ENCODE measurements at regions not wholly inside any gene's neighbourhood (a gene's known extent, or its start where the extent isn't known, plus 50 kb on each side); places are given as distances from the start of the nearest gene placed in this dataset.
"Not testable (repeated sequence)": the region's sequence is repeated elsewhere in the genome, so short reads cannot be mapped to it uniquely, and the experiment has no call there.

GRCh38 chr5:40453689-40454088, 226.0 kb upstream of the PTGER4 start:
- DNase-seq (ENCODE audit: low read depth), result peak; percentile 50

GRCh38 chr5:40452874-40453624, 226.7 kb upstream of the PTGER4 start:
- no peak for DNase-seq (ENCODE audit: low read depth)

DNA sequence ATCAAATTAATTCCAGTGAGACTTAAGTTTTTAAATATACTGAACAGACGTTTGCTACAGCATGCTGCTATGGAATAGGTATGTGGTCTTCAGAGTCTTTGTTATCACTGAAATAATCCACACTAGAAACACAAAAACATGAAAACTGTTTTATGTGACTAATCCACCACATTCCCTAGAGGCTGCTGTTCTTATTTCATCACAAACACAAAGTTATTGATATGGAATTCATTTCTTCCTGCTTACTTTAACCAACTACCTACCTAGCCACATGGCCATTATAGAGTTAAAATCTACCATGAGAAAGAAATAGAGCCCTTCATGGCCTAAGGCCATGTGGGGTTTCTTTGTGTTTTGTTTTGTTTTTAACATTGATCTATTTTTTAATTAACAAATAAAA, 232.3 kb upstream of the PTGER4 start:
- DNase-seq (ENCODE audit: low read depth), result peak; percentile 82

- DNase-seq (ENCODE audit: low read depth), result peak; percentile 92
Measured at GRCh38 chr5:40446910-40447309, 232.8 kb upstream of the PTGER4 start.

DNA sequence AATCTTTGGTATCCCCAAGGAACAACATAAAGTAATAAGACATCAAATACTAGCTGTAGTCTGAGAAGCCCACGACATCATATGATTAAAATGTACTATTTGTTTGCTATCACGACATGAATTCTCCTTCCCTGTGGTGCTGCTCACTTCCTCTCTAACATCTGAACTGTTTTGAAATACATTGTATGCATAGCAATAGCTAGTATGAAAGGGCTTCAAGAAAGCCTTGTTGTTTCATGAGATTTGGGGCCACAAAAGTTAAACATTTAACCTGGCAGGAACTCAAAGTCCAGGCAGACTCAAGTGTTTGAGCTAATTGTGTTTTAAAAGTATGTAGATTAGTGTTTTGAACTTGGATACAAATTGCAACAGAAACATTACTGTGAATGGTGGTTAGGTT, 237.4 kb upstream of the PTGER4 start:
- no peak for DNase-seq (ENCODE audit: low read depth)

GRCh38 chr5:40441733-40442132, 238.0 kb upstream of the PTGER4 start:
- no peak for DNase-seq (ENCODE audit: low read depth)

GRCh38 chr5:40440746-40441145, 239.0 kb upstream of the PTGER4 start:
- DNase-seq (ENCODE audit: low read depth), result no peak

DNA sequence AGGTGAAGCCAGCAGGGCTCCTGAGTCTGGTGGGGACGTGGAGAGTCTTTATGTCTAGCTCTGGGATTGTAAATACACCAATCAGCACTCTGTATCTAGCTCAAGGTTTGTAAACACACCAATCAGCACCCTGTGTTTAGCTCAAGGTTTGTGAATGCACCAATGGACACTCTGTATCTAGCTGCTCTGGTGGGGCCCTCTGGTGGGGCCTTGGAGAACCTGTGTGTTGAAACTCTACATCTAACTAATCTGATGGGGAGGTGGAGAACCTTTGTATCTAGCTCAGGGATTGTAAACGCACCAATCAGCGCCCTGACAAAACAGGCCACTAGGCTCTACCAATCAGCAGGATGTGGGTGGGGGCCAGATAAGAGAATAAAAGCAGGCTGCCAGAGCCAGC, 240.6 kb upstream of the PTGER4 start:
- not testable (repeated sequence) for DNase-seq (ENCODE audit: low read depth)

DNA sequence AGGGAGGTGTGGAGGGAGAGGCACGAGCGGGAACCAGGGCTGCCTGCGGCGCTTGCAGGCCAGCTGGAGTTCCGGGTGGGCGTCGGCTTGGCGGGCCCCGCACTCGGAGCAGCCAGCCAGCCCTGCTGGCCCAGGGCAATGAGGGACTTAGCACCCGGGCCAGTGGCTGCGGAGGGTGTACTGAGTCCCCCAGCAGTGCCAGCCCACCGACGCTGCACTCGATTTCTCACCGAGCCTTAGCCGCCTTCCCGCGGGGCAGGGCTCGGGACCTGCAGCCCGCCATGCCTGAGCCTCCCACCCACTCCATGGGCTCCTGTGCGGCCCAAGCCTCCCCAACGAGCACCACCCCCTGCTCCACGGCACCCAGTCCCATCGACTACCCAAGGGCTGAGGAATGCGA, 241.1 kb upstream of the PTGER4 start:
- not testable (repeated sequence) for DNase-seq (ENCODE audit: low read depth)

GRCh38 chr5:40437452-40437861, 242.3 kb upstream of the PTGER4 start:
- DNase-seq (ENCODE audit: low read depth), result peak; percentile 94

GRCh38 chr5:40436535-40437237, 243.0 kb upstream of the PTGER4 start:
- DNase-seq (ENCODE audit: low read depth), result no peak

GRCh38 chr5:40435706-40436105, 244.0 kb upstream of the PTGER4 start:
- DNase-seq (ENCODE audit: low read depth), result not testable (repeated sequence)

GRCh38 chr5:40432836-40433235, 246.9 kb upstream of the PTGER4 start:
- no peak for DNase-seq (ENCODE audit: low read depth)

GRCh38 chr5:40431734-40432133, 248.0 kb upstream of the PTGER4 start:
- no peak for DNase-seq (ENCODE audit: low read depth)

DNA sequence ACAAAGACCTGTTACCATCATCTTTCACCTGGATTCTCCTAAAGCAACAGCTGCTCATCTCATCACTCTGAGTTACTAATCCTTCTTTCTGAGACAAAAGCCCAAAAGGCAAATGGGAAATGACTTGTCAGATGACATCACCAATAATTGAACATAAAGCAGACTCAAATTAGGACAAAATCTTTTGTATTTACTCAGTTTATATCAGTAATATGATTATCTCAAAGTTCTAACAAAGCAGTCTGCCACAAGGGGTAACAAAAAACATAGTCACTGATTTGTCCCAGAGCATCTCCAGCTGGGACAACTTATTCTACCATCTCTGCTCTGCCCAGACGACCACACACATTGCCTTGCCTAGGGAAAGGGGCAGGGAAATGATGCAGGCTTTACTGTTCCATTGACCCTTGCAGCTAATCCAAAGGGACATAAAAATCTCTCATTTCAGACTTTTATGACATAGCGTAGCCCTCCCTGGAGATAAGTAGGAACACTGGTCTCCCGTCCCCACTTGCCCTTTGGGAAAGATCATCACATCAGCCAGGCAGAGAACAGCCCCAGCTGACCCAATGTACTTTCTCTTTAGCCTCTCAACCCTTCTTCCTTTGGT, 249.5 kb upstream of the PTGER4 start:
- no peak for DNase-seq (ENCODE audit: low read depth)

DNA sequence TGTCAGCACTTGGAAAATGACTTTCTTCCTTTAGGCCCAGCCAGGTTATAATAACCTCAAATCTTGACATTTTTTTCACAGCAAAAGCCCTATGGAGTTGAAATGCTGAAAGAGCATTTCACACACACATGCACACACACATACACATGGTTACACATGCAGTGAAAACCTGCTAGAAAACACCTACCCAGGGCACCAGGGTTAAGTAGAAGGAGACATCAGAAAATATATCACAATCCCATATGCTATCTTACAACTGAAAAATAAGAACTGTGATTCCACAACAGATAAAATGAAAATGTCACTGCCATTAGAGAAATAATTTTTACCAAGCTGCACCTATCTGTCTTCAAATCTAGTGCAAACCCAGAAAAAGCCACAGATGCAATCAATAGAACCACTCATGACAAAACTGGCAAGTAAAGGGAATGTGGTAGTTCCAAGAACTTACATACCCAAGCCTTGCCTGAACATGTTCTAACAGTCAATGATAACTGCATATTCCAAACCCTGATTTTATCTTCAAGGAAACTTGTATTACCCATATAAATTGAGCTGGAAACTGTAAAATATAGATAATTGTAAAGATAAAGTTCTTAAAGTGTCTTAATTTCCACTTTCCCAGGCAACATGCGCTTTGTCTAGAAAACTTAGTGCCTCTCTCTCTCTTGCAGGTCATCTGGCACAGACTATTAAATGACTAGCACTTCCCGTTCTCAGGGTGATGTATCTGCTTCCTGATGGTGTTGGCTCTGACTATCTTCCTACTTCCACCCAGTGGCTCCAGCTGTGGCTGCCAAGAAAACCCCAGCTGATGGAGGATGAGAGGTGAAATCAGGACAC, 250.2 kb upstream of the PTGER4 start:
- peak; percentile 87 for DNase-seq (ENCODE audit: low read depth)

GRCh38 chr5:40428815-40429214, 250.9 kb upstream of the PTGER4 start:
- no peak for DNase-seq (ENCODE audit: low read depth)

GRCh38 chr5:40428126-40428525, 251.6 kb upstream of the PTGER4 start:
- DNase-seq (ENCODE audit: low read depth), result peak; percentile 99

DNA sequence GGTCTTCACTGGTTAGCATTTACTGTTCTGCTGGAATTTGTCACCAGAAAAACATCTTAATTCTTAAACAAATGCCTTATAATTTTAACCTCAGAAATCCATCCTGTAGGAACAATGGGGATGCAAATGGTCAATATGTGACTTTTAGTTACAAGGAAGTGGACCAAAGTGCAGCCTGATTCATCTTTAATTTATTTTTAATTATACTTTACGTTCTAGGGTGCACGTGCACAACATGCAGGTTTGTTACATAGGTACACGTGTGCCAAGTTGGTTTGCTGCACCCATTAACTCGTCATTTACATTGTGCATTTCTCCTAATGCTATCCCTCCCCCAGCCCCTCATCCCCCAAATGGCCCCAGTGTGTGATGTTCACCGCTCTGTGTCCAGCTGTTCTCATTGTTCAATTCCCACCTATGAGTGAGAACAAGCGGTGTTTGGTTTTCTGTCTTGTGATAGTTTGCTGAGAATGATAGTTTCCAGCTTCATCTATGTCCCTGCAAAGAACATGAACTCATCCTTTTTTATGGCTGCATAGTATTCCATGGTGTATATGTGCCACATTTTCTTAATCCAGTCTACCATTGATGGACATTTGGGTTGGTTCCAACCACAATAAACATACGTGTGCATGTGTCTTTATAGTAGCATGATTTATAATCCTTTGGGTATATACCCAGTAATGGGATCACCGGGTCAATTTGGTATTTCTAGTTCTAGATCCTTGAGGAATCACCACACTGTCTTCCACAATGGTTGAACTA, 262.5 kb upstream of the PTGER4 start:
- DNase-seq (ENCODE audit: low read depth), result not testable (repeated sequence)

DNA sequence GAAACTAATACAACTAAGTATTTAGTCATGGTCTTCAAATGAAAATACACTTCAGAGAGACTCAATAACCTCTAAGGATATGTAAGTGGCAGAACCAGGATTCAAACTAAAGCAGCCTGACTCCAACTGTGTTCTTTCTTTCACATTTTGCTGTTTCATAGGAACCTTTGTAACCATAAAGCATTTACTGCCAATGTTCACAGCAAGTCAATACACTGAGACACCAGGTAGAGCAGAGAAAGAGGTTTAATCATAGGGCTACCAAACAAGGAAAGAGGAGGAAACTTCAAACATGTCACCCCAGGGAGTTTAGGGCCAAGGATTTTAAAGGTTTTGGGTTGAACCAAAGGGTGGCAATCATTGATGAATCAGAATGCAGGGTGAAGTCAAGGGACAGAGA, 263.1 kb upstream of the PTGER4 start:
- DNase-seq (ENCODE audit: low read depth), result no peak

DNA sequence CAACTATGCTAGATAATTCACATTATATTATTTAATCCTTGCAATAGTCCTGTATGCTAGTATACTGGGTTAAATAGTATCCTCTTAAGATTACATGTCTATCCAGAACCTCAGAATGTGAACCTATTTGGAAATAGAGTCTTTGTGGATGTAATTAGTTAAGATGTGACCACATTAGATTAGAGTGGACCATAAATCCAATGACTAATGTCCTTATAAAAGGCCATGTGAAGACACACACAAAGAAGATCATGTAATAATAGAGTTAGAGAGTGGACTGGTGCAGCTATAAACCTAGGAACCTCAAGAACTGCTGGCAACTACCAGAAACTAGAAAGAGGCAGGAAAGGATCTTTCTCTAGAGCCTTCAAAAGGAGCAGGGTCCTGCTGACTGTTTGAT, 263.6 kb upstream of the PTGER4 start:
- DNase-seq (ENCODE audit: low read depth), result no peak

Data from LHCN-M2 (cell line).